ENCODE measurements at regions not wholly inside any gene's neighbourhood (a gene's known extent, or its start where the extent isn't known, plus 50 kb on each side); places are given as distances from the start of the nearest gene placed in this dataset.
"Not testable (repeated sequence)": the region's sequence is repeated elsewhere in the genome, so short reads cannot be mapped to it uniquely, and the experiment has no call there.

DNA sequence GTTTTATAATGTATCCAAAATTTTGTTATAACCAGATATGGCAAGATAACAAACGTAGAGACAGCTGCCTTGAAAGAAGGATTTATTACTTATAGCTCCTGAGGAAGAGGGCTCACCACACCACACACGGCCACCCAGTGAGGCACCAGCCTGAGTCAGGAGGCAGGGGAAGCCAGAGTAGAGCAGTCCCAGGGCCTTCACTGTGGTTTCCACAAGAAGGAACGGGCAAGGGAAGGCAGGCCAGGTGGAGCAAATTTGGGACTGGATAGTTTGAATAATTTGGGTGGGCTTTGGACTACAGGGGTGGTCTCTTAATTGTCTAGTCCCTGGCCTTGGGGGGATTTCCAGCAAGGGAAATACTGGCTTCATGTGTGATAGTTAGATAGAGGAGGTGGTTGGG, 72.5 kb downstream of the RRAGC start:
- no peak for DNase-seq (ENCODE audit: low spot score)

DNA sequence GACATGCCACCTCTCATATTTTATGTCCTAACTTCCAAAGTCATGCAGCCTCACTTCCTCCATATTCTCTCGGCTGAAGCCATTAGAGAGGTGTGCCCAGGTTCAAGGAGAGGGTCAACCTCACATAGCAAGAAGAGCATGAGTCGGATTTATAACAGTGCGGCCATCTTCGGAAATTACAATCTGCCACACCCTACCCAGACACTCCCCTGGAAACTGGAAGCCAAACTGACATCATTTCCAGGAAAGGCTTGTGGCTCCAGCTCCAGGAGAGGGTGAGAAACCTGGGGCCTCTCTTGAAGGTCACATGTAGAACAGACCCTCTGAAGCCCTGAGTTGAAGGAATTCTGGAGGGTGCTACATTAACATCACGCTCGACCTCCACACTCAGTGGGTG, 73.5 kb downstream of the RRAGC start:
- no peak for DNase-seq (ENCODE audit: low spot score)

DNA sequence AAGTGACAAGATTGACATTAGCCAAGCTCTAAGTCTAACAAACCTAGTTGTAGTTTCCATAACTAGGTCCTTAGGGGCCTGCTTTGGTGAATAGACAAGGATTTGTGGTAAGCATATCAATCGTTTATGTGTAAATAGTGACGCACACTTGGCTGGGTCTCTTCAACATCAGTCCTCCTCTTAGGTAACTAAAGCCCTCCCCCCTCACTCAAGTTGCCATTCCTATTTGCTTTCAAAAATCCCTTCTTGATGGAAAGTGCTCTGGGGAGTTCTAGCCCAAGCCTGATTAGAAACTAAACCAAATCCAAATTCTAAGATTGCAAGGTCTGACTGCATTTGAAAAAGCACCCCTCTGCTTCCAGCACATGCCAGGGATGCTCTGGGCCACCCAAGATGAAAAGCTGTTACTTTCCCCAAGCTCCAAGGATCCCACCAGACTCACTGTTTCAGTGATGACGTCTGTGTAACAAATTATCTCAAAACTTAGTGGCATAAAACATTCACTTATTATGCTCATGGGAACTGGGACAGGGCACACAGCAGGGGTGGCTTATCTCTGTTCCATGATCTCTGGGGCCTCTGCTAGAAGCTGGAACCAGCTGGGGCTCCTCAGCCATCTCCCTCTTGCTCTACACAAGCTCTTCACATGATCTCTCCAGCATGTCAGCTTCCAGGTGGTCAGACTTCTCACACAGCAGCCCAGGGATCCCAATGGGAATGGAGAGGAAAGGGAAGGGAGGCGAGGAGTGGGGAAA, 74.1 kb downstream of the RRAGC start:
- DNase-seq (ENCODE audit: low spot score) = no peak

DNA sequence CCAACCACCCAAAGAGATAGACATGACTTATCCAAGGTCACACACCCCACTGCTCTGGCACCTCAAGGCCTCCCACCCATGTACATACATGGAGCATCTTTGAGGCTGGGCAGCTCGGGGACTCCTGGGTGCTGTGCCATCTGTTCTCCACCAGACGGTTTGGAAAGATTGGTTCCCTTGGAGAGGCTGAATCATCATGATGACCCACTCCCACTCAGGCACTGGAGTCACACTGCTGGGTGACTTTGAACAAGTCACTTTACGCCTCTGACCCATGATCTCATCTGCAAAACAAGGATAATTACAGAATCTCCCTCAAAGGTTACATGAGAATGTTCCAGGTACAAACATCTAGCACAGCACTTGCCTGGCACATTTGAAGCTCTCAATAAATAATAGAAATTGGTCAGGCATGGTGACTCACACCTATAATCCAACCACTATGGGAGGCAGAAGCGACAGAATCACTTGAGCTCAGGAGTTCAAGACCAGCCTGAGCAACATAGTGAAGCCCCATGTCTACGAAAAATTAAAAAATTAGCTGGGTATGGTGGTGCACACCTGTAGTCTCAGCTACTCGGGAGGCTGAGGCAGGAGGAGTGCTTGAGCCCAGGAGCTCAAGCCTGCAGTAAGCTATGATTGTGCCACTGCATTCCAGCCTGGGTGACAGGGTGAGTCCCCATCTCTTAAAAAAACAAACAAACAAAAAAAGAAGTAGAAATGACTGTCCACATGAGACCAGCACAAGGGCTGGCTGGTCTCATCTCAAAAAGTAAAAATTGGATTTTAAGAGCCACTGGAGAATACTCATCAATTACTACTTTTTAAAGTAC, 74.9 kb downstream of the RRAGC start:
- DNase-seq (ENCODE audit: low spot score) = no peak

DNA sequence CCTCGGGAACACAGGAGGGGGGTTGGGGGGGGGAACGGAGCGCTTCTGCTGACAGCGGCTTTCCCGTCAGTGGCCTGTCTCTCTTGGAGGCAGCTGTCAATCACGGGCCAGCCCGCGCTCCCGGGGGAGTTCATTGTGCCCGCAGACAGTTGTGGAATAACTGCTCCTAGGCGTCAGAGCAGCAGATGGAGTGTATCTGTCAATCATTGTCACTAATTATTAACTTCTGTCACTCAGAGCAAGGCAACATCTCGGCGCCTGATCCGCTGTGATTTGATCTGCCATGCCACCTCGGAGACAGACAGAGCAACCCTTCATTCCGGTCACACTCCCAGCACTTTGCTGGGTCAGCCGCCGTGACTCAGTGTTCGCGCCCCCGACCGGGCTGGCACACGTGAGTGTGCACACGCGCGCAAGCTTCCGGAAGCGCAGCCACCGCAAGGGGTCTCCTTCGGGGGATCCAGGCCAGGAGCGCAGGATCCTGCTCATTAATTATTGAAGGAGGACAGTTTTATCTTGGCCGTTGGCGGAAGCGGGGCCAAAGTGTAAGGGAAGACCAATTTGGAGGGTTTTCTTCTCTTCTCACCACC, 75.8 kb downstream of the RRAGC start:
- no peak for DNase-seq (ENCODE audit: low spot score)

DNA sequence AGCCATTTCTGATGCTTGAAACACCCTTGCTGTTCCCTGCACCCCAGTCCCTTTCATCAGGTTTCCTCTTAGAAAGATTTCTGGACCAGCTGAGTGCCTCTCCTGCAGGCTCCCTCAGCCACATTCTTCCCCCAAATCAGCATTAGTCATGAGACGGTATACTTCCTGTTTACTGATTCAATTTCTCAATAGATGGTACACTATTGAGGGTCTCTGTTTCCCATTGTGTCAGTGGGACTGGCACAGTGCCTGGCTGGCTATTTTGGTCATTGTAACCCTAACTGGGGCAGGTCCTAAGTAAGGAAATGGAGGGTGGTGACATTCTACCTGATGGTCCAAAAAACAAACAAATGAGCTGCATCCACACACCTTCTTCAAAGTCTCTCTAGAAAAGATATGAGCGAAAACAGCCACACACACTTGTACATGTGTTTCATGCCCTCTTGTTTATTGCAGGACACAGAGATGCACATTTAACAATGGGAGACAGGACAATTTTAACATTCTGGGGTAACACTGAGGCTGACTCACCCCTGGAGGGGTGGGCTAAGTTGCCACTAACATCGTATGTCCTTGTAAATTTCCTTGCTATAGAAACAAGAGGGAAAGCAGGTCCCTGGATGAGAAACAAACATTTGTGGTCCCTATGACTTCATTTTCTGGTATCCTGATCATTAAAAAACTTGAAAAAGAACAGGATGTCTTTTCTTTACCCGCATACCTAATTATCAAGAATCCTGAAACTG, 77.5 kb downstream of the RRAGC start:
- no peak for DNase-seq (ENCODE audit: low spot score)

DNA sequence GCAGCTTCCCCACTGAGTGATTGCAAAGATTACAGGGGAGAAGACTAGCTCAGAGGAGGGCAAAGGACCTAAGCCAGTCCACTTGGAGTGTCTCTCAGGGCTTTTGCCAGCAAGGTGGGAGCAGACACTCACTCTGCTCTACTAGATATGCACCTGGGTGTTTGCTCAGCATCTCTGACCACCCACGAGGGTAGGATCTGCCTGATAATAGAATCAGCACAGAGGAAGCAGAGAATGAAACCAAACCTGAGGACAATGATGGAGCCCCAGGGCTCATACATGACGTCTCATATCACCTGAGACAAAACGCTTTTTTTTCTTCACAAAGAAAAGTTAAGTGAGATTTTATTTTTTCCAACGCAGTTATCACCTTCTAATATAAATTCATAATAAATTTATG, 79.4 kb downstream of the RRAGC start:
- DNase-seq (ENCODE audit: low spot score) = no peak

DNA sequence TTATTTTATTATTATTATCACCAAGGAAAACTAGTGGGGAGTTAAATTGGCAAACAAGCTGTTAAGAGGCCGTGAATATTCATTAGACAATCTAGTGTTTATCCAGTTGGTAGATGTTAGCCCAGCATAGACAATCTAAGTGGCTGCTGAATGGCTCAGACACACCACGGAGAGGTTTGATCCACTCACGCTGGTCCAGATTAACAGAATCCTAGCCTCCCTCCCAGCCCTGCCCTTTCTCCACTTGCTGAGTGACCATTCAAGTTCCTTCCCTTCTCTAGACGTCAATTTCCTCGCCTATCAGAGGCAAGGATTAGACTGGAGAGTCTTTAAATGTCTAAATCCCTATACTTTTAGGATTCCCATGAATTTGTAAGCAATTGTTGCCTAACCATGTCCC, 80.1 kb downstream of the RRAGC start:
- DNase-seq (ENCODE audit: low spot score) = no peak

DNA sequence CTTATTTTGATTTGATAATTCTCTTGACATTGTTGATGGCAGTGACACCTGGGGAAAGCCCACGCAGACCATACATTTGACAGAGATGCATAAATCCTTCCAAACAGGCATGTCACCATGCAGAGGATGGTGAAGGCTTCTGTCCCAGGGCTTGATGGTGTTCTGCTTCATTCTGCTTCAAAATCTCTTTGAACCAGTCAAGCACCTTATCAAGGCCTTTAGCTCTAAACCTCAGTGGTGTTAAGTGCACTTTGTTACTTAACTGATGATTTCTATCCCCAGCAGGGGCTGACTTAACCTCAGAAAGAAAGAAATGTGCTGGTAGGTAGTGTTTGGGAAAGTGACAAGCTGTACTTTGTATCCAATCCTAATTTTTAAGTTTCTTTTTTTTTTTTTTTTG, 81.1 kb downstream of the RRAGC start:
- DNase-seq (ENCODE audit: low spot score) = no peak

DNA sequence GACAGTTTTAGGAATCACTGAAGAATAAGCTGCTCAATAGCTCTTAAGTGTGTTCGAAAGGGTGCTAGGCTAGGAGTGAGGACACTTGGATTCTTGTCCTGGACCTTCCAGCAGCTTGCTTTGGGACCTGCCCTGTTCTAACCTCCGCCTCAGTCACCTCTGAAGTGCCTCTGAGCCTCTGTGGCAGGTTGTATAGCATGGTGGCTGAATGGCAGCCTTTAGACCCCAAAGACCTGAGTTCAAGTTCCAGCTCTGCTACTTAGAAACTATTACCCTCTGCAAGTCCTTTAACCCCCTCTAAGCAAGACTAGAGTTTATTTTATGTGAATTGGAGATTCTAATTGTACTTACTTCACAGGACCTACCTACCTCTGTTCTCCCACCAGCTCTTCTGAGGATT, 81.5 kb downstream of the RRAGC start:
- no peak for DNase-seq (ENCODE audit: low spot score)

DNA sequence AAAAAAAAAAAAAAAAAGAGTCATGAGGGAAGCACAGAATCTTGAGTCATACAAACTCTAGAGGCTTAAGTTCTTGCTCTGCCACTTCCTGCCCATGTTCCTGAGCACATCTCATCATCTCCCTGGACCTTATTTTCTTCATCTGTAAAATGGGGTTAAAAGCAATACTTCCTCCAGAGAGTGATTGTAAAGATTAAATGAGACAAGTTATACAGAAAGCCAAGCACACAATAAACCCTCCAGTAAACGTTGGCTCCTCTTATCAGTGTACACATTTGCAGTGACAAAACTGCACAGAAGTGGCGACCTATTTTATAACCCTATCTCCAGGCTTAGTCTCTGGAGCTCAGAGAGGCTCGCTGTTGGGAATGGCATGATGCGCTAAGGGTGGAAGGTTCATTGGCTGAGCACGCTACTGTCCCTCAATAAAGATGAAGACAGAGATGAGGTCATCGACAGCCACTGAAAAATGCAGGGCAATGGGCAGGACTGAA, 82.1 kb downstream of the RRAGC start:
- DNase-seq (ENCODE audit: low spot score) = no peak

DNA sequence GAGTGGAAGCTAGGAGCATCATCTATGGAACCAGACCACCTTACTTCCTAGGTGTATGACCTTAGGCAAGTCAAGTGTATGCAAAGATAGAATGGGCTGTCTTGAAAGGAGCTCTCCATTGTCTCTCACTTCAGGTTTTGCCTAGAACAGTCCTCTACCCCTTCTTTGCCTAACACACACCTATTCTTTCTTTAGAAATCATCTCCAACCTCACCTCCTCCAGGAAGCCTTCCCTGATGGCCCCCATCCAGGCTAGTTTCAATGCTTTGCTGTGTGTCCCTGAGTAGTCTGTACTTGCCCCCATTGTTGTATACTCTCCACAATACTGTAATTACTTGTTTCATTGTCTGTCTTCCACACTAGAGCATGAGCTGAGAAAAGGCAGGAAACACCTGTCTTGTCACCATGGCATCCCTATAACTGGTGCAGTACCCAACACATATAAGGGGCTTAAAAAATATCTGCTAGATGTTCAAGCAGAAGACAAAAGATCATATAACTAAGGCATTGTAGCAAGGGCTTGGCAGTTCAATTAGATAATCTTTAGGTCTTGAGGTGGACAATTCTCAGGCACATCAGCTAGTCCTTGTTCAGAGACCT, 83.0 kb downstream of the RRAGC start:
- DNase-seq (ENCODE audit: low spot score) = no peak

DNA sequence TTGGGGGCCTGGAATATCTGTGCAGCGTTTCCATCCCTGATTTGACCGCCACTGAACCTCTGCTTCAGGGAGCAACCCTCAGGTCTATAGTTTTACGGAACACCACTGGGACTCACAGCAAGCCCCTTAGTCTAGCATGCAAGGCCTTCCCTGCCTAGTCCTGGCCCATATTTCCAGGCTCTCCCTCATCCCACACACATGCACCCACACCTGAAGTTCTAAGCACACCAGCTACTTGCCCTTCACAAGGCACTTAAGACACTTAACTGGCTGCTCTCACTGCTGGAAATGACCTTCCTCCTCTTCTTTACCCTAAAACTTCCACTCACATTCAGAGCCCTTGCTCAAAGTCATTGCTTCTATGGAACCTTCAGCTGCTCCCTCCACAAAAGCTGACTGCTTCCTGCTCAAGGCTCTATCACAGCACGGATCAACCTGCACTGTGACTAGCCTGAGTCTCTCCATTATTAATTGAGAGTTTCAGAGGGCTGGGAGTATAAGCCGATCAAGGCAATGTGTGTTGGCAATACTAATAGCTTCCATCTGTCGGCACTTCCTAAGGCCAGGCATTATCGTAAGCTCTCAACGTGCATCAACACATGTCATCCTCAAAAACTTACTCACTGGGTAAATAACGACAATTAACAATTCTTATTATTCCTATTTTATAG, 84.3 kb downstream of the RRAGC start:
- DNase-seq (ENCODE audit: low spot score) = no peak

DNA sequence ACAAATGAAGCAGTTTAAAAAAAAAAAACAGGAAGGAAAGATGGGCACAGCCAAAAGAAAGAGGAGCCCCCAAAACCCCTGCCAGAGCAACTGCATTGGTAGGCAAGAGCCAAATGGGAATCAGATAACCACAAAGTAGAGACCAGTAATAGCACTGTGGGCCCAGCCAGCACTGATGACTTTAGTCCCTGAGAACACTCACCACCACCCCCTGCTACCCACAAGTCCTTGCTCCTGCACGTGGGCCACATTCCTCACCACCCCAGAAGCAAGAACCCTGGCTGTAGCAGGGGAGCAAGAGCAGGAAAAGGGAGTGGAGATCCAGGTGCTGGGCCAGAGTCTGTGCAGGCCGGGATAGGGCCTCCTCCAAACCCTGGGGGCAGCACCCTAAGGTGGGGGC, 86.1 kb downstream of the RRAGC start:
- DNase-seq (ENCODE audit: low spot score) = no peak

DNA sequence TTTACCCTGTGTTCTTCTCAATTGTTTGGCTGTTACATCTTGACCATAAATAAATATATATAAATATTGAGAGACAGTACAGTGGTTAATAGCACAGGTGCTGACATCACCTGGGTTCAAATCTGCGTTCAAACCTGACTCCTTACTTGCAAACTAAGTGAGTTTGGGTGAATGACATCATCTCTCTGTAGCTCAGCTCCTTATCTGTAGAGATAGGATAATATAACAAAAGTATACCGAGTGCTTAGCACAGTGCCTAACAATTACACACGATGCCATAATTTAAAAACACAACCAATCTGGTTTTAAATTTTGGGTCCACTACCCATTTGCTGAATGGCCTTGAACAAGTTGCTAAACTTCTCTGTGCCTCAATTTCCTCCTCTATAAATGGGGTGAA, 86.6 kb downstream of the RRAGC start:
- no peak for DNase-seq (ENCODE audit: low spot score)

DNA sequence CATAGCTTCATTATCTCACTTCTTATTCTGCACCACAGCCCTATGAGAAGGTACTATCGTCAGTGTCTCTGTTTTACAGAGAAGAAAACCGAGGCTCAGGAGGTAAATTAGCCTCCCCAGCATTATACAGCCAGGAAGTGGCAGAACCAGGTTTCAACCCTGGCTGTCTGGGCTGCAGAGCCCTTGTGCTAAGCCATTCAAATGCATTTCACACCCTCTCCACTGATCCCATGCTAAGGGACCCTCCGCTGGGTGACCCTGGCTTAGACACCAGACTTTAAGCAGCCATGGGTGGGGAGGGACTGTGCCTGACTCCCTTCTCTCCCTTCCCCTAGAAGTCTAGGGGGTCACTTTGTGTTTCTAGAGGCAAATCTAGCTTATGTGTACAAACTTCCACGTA, 87.5 kb downstream of the RRAGC start:
- no peak for DNase-seq (ENCODE audit: low spot score)

DNA sequence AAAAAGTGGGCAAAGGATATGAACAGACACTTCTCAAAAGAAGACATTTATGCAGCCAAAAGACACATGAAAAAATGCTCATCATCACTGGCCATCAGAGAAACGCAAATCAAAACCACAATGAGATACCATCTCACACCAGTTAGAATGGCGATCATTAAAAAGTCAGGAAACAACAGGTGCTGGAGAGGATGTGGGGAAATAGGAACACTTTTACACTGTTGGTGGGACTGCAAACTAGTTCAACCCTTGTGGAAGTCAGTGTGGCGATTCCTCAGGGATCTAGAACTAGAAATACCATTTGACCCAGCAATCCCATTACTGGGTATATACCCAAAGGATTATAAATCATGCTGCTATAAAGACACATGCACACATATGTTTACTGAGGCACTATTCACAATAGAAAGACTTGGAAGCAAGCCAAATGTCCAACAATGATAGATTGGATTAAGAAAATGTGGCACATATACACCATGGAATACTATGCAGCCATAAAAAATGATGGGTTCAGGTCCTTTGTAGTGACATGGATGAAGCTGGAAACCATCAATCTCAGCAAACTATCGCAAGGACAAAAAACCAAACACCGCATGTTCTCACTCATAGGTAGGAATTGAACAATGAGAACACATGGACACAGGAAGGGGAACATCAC, 88.9 kb downstream of the RRAGC start:
- not testable (repeated sequence) for DNase-seq (ENCODE audit: low spot score)

DNA sequence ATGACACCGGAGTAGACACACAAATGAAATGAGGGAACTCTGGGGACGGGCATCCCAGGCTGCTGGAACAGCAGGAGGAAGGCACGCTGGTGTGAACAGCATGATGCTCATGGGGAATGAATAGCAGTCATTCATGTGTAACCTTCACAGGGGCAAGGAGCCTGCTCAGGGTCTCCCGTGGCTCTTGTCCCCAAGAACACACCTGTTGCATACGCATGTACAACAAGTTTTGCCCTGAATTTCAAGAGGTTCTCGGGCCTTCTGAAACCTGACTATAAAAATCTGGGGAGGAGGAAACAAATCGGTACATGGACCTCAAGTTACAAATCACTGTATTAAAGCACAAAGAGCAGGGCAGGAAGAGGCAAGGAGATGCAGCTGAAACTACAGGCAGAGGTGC, 93.4 kb downstream of the RRAGC start:
- DNase-seq (ENCODE audit: low spot score) = no peak

DNA sequence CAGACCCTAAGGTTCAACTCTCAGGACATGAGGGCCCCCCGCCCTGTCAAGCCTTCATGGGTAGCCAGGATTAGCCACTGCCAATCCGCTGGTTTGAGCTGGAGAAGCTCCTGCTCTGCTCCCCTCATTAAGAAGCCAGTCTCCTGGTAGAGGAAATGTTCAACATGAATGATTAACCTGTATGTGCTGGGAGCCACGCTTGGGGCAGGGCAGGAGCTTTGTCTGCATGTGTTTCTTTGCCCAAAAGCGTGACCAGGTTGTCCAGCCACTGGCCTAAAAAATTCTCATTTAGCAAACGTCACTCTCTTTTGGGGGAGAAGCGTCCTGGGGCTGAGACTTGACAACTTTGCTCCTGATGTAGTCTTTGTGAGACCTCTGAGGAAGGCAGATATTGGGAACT, 96.5 kb downstream of the RRAGC start:
- DNase-seq (ENCODE audit: low spot score) = no peak

DNA sequence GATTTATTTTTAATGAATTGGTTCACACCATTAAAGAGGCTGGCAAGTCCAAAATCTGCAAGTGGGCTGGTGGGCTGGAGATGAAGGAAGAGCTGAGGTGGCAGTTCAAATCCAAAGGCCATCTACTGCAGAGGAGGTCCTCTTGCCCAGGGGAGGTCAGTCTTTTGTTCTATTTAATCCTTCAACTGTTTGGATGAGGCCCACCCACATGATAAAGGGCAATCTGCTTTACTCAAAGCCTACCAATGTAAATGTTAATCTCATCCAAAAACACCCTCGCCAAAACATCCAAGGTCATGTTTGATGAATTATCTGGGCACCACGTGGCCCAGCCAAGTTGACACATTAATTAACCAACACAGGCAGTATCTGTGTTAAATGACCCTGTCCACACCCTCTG, 99.0 kb downstream of the RRAGC start:
- DNase-seq (ENCODE audit: low spot score) = no peak
